HAP-1 (cell line): ENCODE measurements at regions not wholly inside any gene's neighbourhood (a gene's known extent, or its start where the extent isn't known, plus 50 kb on each side); places are given as distances from the start of the nearest gene placed in this dataset.
A peak's percentile ranks its signal among the peaks of the same experiment; 100 is the strongest.
"Not testable (repeated sequence)": the region's sequence is repeated elsewhere in the genome, so short reads cannot be mapped to it uniquely, and the experiment has no call there.

ENCODE experiments used
- DNase-seq, 2 experiments: peaks; one replicate each; pipeline ENCODE4 v3.0.0-alpha.2; 2016 to 2020; ENCODE audit warnings: low spot score in 2 of 2
- H3K27me3 ChIP-seq: fragments of 250-450 bp; sonication (Bioruptor Pico); 2 replicates; pipeline ENCODE4 v1.5.1; 2020; ENCODE audit warnings: low read depth, mild to moderate bottlenecking, moderate library complexity
- H3K36me3 ChIP-seq: fragments of 250-450 bp; sonication (Bioruptor Pico); replicated peaks from 2 replicates; pipeline ENCODE4 v1.5.1; 2020; ENCODE audit warnings: mild to moderate bottlenecking
- H3K4me1 ChIP-seq: fragments of 250-450 bp; sonication (Bioruptor Pico); 2 replicates; pipeline ENCODE4 v1.5.1; 2020; ENCODE audit warnings: mild to moderate bottlenecking
- H3K4me3 ChIP-seq: fragments of 250-450 bp; sonication (Bioruptor Pico); 2 replicates; pipeline ENCODE4 v1.5.1; 2020; ENCODE audit warnings: mild to moderate bottlenecking, moderate library complexity
- H3K9me3 ChIP-seq: fragments of 250-450 bp; sonication (Bioruptor Pico); 2 replicates; pipeline ENCODE4 v1.5.1; 2020; ENCODE audit warnings: mild to moderate bottlenecking, moderate library complexity
- in situ Hi-C: fragments of 300-500 bp; cut with MboI; formaldehyde crosslinking; loops from 3 replicates; pipeline ENCODE4 v1.14.3; 2020; ENCODE audit warnings: low sequenced_read_pairs, inconsistent platforms, mixed read lengths

DNA sequence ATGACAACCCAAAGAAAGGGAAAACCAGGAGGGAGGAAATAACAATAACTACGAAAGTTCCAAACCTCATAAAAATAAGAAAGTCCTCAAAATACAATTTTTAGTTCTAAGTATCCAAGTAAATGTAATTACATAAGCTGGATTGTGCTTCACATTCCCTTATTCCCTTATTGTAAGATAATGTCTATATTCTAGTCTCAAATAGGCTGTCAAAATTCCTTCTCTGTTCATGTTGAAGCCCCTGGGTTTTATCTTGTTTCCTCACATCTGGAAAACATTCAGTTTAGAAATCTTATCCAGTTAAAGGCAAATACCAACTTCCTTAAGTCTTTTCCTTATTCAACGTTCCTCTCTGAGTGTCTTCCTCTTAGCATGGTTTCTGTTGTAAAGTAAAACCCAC lies 282.3 kb downstream of the CD109 start:
- Histone ChIP-seq H3K27me3 (no peaks in the 10 kb centered on the region), H3K36me3 (no peaks in the 10 kb centered on the region), H3K9me3 (no peaks in the 10 kb centered on the region), H3K4me1 (no peaks in the 10 kb centered on the region), H3K4me3 (no peak overlapping the region)
- in situ Hi-C loops: no loop called here
- DNase-seq: no peak

DNA sequence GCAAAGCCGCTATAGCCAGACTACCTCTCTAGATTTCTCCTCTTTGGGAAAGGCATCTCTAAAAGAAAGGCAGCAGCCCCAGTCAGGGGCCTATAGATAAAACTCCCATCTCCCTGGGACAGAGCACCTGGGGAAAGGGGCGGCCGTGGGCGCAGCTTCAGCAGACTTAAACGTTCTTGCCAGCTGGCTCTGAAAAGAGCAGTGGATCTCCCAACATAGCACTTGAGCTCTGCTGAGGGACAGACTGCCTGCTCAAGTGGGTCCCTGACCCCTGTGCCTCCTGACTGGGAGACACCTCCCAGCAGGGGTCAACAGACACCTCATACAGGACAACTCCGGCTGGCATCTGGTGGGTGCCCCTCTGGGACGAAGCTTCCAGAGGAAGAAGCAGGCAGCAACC lies 276.5 kb downstream of the CD109 start:
- H3K4me3 ChIP-seq, in situ Hi-C loops, H3K36me3 ChIP-seq, H3K27me3 ChIP-seq, H3K9me3 ChIP-seq, H3K4me1 ChIP-seq, DNase-seq: not testable (repeated sequence)

DNA sequence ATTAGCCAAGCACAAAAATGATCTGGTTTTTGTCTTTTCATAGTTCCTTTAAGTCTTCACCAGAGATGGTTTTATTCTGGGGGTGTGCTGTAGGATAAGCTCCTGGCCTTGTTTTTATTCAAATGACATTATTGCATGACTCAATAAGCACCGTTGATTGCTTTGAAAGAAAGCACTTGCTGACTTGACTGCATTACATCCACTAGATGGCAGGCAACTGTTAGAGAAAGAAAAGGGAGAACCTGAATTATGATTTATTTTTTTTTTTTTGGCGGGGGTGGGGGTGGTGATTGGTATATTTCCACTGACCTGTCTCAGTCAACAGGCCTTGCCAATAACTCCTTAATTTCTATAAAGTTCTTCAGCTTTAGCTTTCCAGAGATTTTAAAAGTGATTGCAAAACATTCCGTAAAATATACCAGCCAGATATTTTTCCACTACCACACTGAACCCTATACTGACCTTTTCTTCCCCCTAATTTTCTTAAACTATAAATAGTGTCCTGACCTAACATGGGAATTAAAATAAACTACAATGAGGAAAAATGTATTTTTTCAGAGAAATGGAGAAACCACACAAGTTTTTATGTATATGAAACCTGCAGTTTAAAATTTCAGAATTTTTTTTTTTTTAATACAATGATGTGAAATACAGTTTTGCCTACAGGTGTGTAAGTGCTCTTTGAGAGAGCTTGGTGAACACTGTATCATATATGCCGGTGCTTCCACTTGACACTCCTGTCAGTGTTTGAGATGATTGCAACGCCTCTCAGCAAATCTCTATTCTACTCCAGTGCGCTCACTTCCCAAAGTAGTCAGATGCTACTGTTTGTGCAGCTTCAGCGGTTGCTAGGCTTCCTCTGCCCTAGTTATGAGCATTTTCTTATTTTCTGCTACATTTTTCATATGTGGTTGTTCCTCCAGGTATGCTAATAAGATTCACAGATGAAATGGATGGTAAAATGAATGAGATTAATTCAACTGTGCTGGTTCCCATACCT lies 274.3 kb downstream of the CD109 start:
- in situ Hi-C loops: no loop called here
- Histone ChIP-seq H3K4me3 (no peak overlapping the region), H3K27me3 (0 out of 2 replicates have a peak, but pooled peaks cover 1% of the 10 kb centered on the region), H3K36me3 (no peaks in the 10 kb centered on the region), H3K9me3 (no peaks in the 10 kb centered on the region), H3K4me1 (no peaks in the 10 kb centered on the region)
- peak; percentile 25 to 47 for DNase-seq

DNA sequence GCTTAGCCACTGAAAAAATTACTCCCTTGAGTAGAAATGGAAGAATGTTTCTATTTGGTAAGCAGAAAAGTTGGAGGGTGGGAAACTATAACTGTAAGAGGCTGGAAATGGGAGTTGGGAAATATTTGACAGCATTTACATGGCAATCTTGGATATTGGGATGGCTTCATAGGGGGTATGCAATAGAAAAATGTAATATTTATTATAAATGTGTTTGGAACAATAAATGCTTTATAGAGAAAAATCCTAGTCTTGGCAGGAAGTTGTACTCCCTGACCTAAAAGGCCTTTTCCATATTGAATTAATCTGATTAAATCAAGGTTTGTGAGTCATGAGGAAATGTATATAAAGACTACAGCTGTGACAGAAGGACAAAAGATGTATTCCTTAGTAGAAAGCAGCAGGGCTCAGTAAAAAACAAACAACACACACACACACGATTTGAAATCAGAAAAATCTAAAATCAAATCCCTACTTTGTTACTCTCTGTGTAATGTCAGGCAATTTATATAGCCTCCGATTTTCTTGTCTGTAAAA lies 272.3 kb downstream of the CD109 start:
- in situ Hi-C loops: no loop called here
- peaks cover 7% of the 10 kb centered on the region; the same call in 1 of the 2 replicates for H3K27me3 ChIP-seq
- H3K4me3 ChIP-seq: no peak overlapping the region
- DNase-seq: no peak
- no peaks in the 10 kb centered on the region for H3K4me1 ChIP-seq
- H3K9me3 ChIP-seq: no peaks in the 10 kb centered on the region
- H3K36me3 ChIP-seq: no peaks in the 10 kb centered on the region

DNA sequence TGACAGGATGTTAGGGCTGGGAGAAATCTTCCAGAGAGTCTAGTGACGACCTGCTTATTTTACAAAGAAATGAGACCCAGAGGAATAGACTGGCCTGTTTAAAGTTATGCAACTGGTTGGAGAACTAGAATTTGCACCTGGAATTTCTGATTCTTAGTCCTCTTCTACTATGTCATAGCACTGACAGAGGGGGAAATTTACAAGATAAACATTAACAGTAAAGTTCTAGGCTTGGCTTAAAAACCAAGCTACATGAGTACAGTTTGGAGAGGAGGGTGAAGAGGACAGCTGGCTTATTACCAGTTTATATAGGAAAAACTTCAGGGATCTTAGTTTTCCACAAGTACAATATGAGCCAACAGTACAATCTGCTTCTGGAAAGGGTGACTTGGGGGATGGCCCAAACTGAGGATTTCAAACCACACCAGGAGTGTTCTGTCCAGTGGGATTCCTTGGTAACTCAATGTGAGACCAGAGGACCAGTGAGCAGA lies 269.6 kb downstream of the CD109 start:
- H3K9me3 ChIP-seq: no peaks in the 10 kb centered on the region; the same call in 1 of the 2 replicates
- H3K4me1 ChIP-seq: no peaks in the 10 kb centered on the region
- DNase-seq: no peak
- H3K27me3 ChIP-seq: peaks cover 7% of the 10 kb centered on the region; the same call in 1 of the 2 replicates
- no peaks in the 10 kb centered on the region for H3K36me3 ChIP-seq
- H3K4me3 ChIP-seq: no peak overlapping the region
- in situ Hi-C loops: no loop called here

DNA sequence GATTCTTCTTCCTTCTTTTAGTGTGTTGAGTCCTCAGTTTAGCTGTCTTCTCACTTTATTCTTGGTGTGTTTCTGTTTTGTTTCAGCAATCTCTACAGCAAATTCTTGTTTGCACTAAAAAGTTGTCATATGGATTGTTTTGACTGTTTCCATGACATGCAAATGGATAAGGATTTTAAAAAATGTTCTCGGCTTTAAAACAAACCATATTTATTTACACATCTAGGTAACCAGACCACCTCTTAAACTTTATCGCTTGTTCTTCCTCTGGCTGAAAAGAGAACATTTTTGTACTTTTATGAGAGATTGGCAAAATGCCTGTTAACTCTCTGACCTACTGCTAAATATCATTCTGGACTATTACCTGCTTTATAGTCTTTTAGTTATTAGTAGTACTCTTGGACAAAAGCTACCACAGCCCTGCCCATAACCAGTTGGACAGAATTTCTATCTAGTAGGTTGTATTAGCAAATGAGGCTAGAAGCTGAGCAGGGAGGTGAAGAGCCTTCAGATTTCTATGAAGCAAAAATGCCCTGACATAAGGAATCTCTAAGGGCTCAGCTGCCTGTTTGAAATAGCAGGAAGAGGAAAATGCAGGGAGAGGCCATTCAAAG lies 268.3 kb downstream of the CD109 start:
- in situ Hi-C loops: no loop called here
- peaks cover 7% of the 10 kb centered on the region; the same call in 1 of the 2 replicates for H3K27me3 ChIP-seq
- no peaks in the 10 kb centered on the region; the same call in 1 of the 2 replicates for H3K9me3 ChIP-seq
- no peaks in the 10 kb centered on the region for H3K36me3 ChIP-seq
- H3K4me3 ChIP-seq: no peak overlapping the region
- no peaks in the 10 kb centered on the region for H3K4me1 ChIP-seq
- no peak for DNase-seq

DNA sequence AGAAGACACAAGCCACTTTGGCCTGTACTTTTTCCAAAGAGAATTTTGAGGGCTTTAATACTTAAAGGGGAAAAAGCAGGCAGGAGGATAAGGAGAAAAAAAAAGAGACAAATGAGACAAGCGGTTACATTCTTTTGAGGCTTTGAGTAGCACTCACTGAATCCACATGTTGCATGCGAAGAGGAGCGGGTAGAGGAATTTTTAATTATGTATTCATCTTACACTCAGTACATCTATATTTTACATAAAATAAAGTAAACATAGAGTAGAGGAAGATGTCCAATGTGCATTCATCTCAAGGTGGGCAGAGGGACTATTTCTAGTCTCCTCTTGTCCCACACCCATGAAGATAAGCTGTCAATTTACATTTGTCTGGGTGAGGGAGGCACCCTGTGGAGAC lies 266.9 kb downstream of the CD109 start:
- no peak for DNase-seq
- in situ Hi-C loops: no loop called here
- no peaks in the 10 kb centered on the region for H3K36me3 ChIP-seq
- no peak overlapping the region for H3K4me3 ChIP-seq
- no peaks in the 10 kb centered on the region for H3K4me1 ChIP-seq
- H3K27me3 ChIP-seq: peaks cover 7% of the 10 kb centered on the region; the same call in 1 of the 2 replicates
- no peaks in the 10 kb centered on the region; the same call in 1 of the 2 replicates for H3K9me3 ChIP-seq

DNA sequence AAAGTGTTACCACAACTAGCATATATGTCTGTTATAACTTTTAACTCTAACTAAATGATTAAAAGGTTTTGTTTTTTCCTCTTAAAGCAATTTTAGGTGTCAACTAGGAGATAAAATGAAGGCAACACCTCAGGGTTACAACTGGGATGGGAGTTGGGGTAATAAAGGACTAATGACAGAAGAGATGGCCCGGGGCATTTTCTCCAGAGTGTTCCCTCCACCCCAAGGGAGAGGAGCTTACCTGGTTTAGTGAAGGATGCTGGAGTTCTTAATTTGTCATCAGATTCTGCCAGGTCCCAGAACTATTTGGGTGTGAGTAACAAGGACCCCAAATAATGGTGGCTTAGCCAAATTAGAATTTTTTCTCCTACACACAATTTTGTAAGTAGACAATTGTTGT lies 260.3 kb downstream of the CD109 start:
- no peaks in the 10 kb centered on the region for H3K9me3 ChIP-seq
- in situ Hi-C loops: no loop called here
- no peak overlapping the region for H3K4me3 ChIP-seq
- no peaks in the 10 kb centered on the region for H3K36me3 ChIP-seq
- H3K27me3 ChIP-seq: no peaks in the 10 kb centered on the region
- no peaks in the 10 kb centered on the region for H3K4me1 ChIP-seq
- no peak for DNase-seq

DNA sequence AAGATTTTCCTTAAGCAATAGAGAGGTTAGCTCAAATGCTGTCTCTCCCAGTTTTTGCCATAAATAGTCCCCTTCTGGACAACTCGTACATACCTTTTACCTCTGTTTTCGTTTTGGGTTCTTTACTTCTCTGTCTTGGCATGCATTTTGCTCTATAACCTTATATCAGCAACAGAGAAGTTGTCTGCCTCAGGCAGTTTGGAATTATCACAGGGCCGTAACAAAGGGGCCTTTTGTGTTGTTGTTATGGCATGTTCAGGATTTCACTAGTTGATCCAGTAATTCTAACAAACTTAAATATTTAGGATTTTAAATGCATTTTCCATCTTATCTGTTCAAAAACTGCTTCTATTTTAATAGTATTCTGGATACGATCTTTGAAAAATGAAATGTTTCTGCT lies 259.8 kb downstream of the CD109 start:
- Histone ChIP-seq H3K4me3 (no peak overlapping the region), H3K36me3 (no peaks in the 10 kb centered on the region), H3K4me1 (no peaks in the 10 kb centered on the region), H3K9me3 (no peaks in the 10 kb centered on the region), H3K27me3 (no peaks in the 10 kb centered on the region)
- DNase-seq: no peak
- in situ Hi-C loops: no loop called here

DNA sequence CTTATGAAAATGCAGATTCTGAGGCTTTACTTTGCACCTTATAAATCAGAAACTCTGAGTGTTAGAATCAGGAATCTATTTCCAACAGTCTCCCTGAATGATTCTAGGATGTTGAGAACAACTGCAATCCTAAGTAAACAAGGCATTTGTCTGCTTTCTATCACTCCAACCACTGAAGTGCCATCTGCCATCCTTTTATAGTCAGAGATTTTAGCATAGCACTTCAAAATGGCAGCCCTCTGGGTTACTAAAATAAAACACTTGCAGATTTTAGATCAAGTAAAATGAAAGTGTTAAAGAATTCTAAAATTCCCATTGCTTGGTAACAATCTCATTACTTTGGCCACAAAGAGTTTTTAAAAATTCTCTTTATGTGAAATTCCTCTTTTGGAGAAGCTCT lies 258.9 kb downstream of the CD109 start:
- DNase-seq: no peak
- Histone ChIP-seq H3K4me3 (no peak overlapping the region), H3K27me3 (no peaks in the 10 kb centered on the region), H3K4me1 (no peaks in the 10 kb centered on the region), H3K36me3 (no peaks in the 10 kb centered on the region), H3K9me3 (no peaks in the 10 kb centered on the region)
- in situ Hi-C loops: no loop called here

DNA sequence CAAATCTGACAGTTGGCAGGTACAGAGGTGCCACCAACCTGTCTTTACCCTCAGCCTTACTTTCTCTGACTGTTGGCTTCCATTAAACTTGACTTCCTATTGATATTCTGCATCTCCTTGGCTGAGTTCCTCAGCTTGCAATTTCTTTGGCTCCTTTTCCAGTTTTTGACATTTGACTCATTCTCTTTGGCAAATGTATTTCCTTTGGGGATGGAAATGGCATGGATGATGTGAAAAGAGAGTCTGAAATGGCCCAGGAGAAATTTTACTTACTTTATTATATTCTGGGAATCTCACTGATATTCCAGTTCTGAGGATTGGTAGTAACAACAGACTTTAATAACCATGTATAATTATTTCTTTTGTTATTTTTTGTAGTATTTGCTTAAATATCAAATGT lies 255.2 kb downstream of the CD109 start:
- no peak for DNase-seq
- Histone ChIP-seq H3K36me3 (no peaks in the 10 kb centered on the region), H3K4me3 (no peak overlapping the region), H3K27me3 (no peaks in the 10 kb centered on the region), H3K4me1 (no peaks in the 10 kb centered on the region), H3K9me3 (no peaks in the 10 kb centered on the region)
- in situ Hi-C loops: no loop called here

DNA sequence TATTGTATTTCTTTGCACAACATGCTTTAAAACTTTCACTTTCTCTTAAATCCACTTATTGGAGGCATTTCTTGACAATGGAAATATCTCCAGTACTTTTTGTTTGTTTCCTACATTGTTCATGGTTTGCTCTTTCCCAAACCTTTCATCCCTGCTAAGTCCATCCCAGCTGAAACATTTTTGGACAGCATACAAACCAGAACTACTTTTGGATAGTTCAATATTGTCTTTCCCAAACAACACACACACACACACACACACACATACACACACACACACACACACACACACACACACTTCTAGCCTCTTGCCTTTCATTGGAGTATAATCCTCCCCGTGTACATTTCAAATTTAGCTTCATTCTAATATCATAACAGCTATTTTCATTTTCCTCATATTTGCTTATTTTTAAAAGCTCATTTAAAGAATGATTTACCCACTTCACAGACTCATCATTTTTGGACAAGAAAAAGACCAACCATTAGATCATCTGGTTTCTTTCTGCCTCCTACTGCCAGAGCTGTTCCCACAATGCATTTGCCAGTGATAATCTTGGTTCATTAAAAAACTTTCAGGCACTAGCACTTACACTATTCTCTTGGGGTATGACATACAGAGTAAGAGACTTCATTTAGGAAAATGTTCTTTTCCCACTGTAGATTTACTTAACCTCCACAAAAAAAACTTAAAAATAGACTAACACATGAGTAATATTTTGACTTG lies 248.1 kb downstream of the CD109 start:
- Histone ChIP-seq H3K4me1 (no peaks in the 10 kb centered on the region), H3K9me3 (no peaks in the 10 kb centered on the region), H3K27me3 (no peaks in the 10 kb centered on the region), H3K4me3 (no peak overlapping the region), H3K36me3 (no peaks in the 10 kb centered on the region)
- no peak for DNase-seq
- in situ Hi-C loops: no loop called here

DNA sequence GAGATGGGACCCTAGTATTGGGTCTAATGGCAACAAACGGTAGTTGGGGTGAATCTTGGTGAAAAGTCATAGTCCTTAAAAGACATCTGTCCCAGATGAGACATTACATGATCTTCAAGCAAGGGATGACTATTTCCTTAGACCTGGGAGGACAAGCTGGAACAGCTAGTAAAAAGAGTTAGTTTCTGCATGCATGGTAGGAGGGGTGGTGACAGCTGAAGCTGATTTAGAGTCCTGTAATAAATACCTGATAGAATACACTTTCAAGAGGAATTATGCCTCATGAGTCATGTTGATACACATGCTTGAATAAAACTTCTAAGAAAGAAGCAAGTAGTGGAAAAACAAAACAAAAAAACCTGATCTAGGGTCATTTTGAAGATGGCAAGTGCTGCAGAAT lies 247.4 kb downstream of the CD109 start:
- in situ Hi-C loops: no loop called here
- Histone ChIP-seq H3K4me3 (no peak overlapping the region), H3K36me3 (no peaks in the 10 kb centered on the region), H3K4me1 (no peaks in the 10 kb centered on the region), H3K9me3 (no peaks in the 10 kb centered on the region), H3K27me3 (no peaks in the 10 kb centered on the region)
- DNase-seq: no peak
